Endothelial cell (in vitro differentiated cells): ENCODE measurements at regions not wholly inside any gene's neighbourhood (a gene's known extent, or its start where the extent isn't known, plus 50 kb on each side); places are given as distances from the start of the nearest gene placed in this dataset.
"Not testable (repeated sequence)": the region's sequence is repeated elsewhere in the genome, so short reads cannot be mapped to it uniquely, and the experiment has no call there.

Source experiments
- DNase-seq: peaks from one replicate; pipeline ENCODE4 v3.0.0; 2021; ENCODE audit warnings: low spot score
- H3K27ac Mint-ChIP-seq: one replicate; pipeline ENCODE4 v1.8.0; 2021; ENCODE audit warnings: mixed read lengths, inconsistent platforms; ENCODE audit not compliant: unreplicated experiment
- H3K27me3 Mint-ChIP-seq: one replicate; pipeline ENCODE4 v1.8.0; 2021; ENCODE audit warnings: mild to moderate bottlenecking, moderate library complexity, mixed read lengths, inconsistent platforms; ENCODE audit not compliant: unreplicated experiment
- H3K36me3 Mint-ChIP-seq: one replicate; pipeline ENCODE4 v1.8.0; 2021; ENCODE audit warnings: mild to moderate bottlenecking, low read depth, mixed read lengths, inconsistent platforms; ENCODE audit not compliant: unreplicated experiment
- H3K4me1 Mint-ChIP-seq: one replicate; pipeline ENCODE4 v1.8.0; 2021; ENCODE audit warnings: mild to moderate bottlenecking, mixed read lengths, inconsistent platforms; ENCODE audit not compliant: unreplicated experiment
- H3K4me3 Mint-ChIP-seq: one replicate; pipeline ENCODE4 v1.8.0; 2021; ENCODE audit warnings: mild to moderate bottlenecking, mixed read lengths, inconsistent platforms; ENCODE audit not compliant: unreplicated experiment
- H3K9me3 Mint-ChIP-seq: one replicate; pipeline ENCODE4 v1.8.0; 2021; ENCODE audit warnings: mixed read lengths, inconsistent platforms; ENCODE audit not compliant: unreplicated experiment
- TF ChIP-seq, protein P1 (sequence below): fragments of 200-600 bp; sonication (generic); IDR thresholded peaks from one replicate; pipeline ENCODE4 v1.5.0; 2021; ENCODE audit warnings: antibody characterized with exemption; ENCODE audit not compliant: unreplicated experiment

DNA sequence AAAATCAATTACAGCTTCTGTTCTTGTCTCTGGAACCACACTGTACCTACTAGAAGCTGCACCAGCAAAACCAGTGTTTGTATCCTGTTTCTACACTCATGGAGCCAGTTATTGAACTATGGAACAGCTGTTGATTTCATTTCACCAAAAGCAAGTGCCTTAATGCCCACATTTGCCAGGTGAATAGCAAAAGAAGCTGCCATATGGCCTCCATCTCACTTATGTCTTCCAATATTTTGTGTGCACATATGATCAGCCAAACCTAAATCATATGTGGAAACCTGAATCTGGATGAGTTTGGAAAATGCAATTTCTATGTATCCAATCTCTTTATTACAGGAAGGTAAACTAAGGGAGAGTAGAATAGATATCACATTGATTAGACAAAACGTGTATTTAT lies 415.8 kb upstream of the GRID2 start:
- DNase-seq: no peak
- Mint-ChIP-seq H3K27me3 (no peaks in the 10 kb centered on the region), H3K27ac (no peak overlapping the region)

DNA sequence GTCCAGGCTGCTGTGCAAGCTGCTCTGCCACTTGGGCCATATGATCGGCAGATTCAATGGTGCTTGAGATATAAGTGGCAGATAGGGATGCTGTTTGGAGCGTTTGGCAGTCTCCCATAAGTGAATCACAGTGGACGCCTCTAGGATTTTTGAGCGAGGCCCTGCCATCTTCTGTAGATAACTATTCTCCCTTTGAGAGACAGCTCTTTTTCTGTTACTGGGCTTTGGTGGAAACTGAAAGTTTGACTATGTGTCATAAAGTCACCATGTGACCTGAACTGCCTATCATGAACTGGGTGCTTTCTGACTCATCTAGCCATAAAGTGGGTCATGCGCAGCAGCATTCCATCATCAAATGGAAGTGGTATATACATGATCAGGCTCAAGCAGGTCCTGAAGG lies 412.5 kb upstream of the GRID2 start:
- not testable (repeated sequence) for H3K36me3 Mint-ChIP-seq, H3K9me3 Mint-ChIP-seq, H3K27me3 Mint-ChIP-seq, DNase-seq, H3K27ac Mint-ChIP-seq, H3K4me3 Mint-ChIP-seq, H3K4me1 Mint-ChIP-seq

More for the DNA sequence above, 415.8 kb upstream of the GRID2 start:
- Mint-ChIP-seq H3K4me3 (no peak overlapping the region), H3K4me1 (no peaks in the 10 kb centered on the region), H3K36me3 (no peaks in the 10 kb centered on the region), H3K9me3 (no peaks in the 10 kb centered on the region)
- TF ChIP-seq, protein P1, sequence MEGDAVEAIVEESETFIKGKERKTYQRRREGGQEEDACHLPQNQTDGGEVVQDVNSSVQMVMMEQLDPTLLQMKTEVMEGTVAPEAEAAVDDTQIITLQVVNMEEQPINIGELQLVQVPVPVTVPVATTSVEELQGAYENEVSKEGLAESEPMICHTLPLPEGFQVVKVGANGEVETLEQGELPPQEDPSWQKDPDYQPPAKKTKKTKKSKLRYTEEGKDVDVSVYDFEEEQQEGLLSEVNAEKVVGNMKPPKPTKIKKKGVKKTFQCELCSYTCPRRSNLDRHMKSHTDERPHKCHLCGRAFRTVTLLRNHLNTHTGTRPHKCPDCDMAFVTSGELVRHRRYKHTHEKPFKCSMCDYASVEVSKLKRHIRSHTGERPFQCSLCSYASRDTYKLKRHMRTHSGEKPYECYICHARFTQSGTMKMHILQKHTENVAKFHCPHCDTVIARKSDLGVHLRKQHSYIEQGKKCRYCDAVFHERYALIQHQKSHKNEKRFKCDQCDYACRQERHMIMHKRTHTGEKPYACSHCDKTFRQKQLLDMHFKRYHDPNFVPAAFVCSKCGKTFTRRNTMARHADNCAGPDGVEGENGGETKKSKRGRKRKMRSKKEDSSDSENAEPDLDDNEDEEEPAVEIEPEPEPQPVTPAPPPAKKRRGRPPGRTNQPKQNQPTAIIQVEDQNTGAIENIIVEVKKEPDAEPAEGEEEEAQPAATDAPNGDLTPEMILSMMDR: no peak

DNA sequence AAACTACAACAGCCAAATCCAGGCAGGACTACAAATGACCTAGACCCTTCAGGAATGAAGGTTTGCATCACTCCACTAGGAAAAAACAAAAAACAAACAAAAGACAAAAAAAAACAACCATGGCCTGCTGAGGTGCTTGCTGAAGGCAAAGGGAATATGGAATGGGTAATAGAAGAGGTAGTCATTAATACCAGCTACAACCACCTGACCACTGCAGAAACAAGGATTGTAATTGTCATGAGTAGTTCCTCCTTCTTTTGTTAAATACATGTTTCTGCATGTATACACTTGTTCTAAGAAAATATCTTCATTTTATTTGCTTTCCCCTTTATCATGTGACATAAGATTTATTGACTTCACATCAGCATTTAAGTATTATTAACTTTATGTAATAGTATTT lies 409.8 kb upstream of the GRID2 start:
- no peak for DNase-seq
- TF ChIP-seq, protein P1: no peak
- Mint-ChIP-seq H3K27ac (no peak overlapping the region), H3K9me3 (no peaks in the 10 kb centered on the region), H3K4me3 (no peak overlapping the region), H3K36me3 (no peaks in the 10 kb centered on the region), H3K4me1 (no peaks in the 10 kb centered on the region), H3K27me3 (no peaks in the 10 kb centered on the region)

DNA sequence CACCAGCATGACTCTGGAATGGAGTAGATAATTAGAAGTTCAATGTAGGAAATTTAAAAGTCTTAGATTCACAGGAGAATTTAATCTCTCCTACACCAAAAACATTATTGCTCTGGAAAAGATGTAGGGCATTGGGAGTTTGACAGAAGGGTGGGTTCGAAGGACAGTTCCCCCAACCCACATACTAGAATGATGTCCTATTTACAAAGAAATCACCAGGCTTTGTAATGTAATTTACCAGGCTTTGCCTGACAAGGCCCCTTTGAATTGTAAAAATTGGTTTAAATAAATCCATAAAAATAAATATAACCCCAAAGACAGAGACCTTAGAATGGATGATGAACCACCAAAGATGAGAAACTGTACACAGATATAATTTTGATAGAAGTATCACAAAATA lies 399.2 kb upstream of the GRID2 start:
- Mint-ChIP-seq H3K36me3 (no peaks in the 10 kb centered on the region), H3K27ac (no peak overlapping the region), H3K4me1 (peaks cover 2% of the 10 kb centered on the region), H3K9me3 (no peaks in the 10 kb centered on the region), H3K4me3 (no peak overlapping the region), H3K27me3 (no peaks in the 10 kb centered on the region)
- TF ChIP-seq, protein P1: no peak
- DNase-seq: no peak

DNA sequence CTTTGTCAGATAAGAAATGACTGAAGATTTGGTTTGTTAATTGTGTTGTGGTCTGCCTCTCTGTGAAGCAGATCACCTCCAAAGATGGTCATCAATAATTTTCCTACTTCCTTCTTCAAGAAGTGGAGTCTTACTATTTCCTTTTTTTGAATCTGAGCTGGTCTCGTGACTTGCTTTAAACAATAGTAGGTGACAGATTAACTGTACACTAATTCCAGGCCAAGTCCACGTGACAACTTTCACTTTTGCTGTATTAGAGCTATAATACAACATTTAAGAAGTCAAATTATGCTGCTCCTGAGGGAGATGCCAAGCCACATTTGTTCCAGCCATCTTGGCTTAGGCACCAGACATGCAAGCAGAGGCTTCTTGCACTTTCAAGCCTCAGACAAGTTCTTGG lies 393.8 kb upstream of the GRID2 start:
- no peak for DNase-seq
- Mint-ChIP-seq H3K4me1 (no peaks in the 10 kb centered on the region), H3K27me3 (no peaks in the 10 kb centered on the region), H3K9me3 (no peaks in the 10 kb centered on the region), H3K27ac (no peak overlapping the region), H3K36me3 (no peaks in the 10 kb centered on the region), H3K4me3 (no peak overlapping the region)
- TF ChIP-seq, protein P1: no peak
